Activated CD8-positive, alpha-beta memory T cell treated with anti-CD3 and anti-CD28 coated beads for 4 hours (primary cell): ENCODE measurements at regions not wholly inside any gene's neighbourhood (a gene's known extent, or its start where the extent isn't known, plus 50 kb on each side); places are given as distances from the start of the nearest gene placed in this dataset.
"Not testable (repeated sequence)": the region's sequence is repeated elsewhere in the genome, so short reads cannot be mapped to it uniquely, and the experiment has no call there.

Source experiments
- DNase-seq, 2 donors: peaks; one replicate each; pipeline ENCODE4 v3.0.0-alpha.2; 2020; ENCODE audit warnings: low read depth in 2 of 2

DNA sequence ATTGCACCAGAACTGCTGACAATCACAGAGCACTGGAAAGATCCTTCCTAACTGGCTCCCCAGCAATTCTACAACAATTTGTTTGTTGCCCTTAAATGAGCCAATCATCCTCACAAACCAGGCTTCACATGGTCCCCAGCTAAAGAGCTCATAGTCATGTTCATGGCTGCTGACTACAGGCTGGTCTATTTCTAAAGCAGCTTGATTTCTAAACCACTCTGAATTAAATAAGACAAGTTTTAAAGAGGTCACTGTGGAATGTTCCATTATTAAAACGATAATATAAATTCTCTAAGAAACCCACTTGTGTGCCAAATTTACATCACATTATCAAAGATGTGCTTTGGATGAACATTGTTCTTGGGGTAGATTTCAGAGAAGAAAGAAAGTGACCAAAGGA lies 110.7 kb downstream of the COPS8 start:
- DNase-seq, result no peak

DNA sequence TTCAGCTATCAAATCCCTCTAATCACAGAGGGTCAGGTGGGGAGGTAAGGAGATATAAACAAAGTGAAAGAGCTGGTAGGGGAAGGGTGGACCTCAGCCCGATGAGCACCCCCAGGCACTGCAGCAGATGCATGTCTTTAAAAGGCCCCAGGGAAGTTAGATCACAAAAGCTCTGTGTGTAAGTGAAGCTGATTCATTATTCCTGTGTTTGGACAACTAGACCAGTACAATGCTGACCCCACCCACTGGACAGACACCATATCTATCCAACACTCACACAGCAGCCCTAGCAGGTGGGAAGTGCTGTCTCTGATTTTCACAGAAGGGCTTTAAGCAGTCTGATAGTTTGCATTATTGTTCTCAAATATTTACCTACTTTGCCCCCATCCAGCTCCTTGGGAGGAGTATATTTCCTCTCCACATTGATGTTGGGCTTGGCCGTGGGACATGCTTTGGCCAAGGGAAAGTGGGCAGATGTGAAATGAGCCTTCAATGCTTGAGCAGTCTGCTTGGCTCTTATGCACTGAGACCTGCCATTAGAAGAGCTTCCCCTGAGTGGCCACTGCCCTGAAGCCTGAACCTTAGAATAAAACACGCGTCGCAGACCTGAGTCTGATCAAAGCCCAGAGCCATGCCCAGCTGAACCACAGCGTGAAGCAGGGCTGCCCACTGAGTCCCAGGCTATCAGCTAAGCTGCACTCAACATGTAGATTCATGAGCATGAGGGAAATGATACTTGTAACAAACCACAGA lies 111.4 kb downstream of the COPS8 start:
- no peak for DNase-seq

DNA sequence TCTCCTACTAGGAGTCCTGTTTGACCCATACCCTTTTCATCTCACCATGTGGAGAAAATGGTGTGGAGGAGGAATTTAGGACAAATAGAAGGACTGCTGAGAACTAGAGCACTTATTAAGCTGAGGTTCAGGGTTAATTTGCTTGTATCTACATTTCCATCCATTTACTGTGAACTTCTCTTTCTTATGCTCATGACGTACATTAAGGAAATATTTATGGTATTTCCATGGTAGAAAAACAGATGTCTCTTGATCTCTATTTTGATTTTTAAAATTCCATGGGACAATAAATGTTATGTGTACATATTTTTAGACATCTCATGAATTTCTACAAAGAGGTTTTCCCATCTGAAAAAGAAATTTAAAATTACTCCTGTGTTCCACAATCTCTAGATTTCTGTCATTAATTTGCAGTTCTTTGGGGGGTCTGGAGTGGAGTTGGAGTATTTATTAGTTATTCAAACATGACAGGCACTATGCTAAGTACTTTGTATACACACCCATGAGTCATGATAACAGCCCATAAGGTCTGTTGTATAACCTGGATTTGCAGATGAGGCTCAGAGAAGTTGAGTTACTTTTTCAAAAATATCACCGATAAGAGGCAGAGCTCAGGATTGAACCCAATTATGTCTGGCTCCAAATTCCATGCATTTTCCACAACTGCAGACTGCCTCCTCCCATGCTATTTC lies 112.6 kb downstream of the COPS8 start:
- no peak for DNase-seq

DNA sequence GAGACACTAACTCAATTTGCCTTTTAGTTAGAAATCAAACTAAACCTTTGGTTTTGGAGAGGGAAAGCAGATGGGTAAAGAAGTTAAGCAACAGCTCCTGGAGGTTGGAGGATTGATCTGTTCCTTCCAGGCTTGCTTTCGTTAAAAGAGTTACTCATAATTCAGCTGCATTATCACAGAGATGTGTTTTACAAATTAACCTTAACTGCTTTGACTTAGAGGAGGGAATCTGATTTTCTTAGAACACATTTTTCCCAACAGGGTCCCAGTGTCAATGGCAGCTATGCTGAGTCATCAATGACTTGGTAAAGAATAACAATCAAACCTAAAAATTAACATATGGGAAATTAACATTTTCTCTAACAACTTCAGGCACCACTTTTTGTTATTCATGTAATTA lies 113.4 kb downstream of the COPS8 start:
- DNase-seq, result no peak

DNA sequence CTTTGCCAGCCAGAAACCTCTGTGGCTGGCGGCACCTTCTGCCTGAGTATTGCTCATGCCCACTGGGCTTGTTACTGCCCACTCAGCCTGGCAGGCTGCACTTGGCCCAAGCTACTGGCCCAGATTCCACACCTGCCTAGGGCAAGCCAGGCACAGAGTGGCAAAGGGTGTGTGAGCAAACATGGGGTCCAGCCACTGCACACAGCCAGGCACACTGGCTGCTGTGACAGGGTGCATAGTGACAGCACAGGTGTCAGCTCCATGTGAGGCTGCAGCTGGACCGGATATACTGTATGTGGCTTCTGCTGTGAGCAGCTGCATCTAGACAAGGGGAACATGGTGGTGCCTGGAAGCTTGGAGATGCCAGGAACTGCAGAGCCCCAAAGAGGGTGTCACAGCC lies 113.9 kb downstream of the COPS8 start:
- DNase-seq, result no peak

DNA sequence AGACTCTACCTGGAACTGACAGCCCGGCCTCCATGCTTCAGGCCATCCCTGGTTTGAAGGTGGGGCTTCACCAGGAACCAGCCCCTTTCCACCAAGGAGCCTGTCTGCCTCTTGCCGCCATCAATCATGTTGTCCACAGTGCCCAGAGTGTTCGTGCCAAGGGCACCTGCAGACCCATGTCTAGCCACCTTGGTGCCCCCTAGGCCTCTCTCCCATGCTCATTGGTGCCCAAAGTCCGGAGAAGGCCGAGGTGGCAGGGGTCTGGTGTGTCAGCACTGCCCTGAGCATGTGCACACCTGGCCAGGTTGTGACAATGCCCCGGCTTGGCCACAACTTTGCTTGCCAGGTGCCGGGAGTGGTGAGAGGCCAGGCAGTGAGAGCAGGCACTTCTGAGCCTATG lies 114.8 kb downstream of the COPS8 start:
- no peak for DNase-seq

DNA sequence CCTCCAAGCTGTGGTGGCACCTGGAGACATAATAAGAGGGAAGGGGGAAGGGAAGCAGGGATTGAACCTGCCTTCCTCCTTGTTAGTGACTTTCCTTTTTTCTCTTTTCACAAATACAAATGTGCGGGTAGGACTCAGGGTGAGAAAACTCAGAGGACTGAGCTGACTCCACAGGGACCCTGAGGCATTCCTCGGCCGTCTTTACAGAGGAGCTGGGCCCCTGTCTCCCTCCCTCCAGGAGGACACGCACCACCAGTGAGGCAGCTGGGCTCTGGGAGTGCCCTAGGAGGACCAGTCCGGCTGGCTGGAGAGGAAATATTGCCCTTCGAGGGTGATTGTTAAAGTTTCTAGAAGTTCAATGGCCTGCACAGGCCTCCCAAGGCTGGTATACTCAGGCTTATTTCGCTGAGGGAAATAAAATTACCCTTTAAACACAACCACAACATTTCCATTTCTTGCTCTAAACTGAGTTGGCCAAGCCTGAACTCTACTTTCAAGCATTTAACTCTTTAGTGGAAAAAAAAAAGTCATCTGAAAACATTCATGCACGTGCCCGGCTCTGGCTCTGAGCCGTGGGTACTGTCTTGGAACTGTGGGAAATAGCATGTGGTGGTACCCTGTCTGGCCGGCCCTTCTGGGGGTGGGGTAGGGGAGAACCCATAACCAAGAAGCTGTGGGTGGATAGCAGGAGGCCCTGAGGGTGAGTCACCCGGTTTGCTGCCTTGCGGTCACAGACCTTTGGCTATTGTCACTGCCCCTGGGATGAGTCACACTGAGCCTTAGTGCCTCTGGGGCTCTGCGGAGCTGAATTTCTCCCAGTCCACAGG lies 116.0 kb downstream of the COPS8 start:
- DNase-seq, result no peak

DNA sequence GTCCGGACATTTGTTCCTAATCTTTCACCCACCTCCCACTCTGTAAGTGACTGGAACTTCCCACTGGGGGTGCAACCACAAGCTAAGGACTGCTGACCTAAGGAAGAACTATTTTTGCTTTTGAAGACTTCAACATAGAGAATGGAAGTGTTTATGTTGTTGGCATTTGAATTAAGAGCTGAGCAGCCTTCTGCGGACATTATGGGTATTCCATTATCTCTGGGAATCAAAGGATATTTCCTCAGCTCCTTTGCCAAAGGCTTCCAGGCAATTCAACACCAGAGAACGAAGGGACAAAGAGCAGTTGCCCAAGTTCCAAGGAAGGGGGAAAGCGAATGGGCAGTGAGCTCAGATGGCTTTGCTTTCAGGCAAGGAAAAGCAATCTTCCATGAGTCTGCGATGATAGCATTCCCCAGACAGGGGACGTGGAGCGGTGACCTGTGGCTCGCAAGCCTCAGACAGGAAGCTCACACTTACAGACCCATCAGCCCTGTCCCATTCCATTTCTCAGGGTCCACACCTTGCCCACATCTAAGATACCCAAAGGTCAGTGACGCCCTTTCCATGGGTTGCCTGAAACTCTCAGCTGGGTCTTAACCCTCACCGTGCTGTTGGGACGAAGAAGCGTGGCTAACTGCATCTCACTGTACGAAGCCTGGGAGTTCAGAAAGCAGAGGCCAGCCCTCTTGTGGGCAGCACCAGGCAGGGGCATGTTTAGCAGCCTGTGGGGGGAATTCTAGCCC lies 116.8 kb downstream of the COPS8 start:
- DNase-seq, result no peak

DNA sequence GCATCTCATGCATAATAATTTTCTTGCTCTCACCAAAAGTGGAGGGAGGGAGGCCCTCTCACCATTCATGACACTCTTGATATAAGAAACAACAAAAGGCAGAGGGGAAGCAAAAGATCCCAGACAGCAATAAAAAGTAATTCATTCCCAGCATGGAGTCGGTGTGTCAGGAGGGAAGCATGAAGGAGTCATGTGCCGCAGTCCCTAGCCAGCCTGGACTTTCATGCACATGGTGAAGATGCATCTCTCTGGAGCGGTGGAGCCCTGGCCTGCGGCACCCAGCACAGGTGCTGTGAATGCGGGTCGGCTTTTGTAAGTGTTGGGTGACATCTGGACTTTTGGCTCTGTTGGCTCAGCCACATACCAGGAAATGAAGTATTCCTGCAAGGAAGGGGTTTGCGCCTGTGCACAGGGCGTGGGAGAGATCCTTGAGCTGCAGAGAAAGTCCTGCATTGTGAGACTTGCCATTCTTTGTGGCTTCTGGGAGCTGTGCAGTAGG lies 119.4 kb downstream of the COPS8 start:
- no peak for DNase-seq

DNA sequence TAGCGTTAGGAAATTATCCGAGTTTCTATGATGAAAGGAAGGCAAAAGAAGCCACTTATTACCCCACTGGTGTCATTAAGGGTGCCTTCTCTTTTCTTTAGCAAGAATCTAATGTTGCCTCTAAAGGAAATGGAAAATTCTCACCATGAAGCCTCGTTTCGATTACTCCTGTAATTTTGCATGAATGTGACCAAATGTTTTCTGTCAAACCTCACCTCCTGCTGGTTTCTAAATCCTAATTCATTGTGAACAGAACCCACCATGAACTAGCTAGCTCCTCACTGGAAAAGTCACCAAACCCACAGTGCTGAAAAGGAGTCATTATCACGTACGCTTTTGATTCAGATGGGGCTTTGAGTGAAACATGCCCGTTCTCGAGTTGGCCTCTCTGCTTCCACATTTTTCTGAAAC lies 119.9 kb downstream of the COPS8 start:
- no peak for DNase-seq

DNA sequence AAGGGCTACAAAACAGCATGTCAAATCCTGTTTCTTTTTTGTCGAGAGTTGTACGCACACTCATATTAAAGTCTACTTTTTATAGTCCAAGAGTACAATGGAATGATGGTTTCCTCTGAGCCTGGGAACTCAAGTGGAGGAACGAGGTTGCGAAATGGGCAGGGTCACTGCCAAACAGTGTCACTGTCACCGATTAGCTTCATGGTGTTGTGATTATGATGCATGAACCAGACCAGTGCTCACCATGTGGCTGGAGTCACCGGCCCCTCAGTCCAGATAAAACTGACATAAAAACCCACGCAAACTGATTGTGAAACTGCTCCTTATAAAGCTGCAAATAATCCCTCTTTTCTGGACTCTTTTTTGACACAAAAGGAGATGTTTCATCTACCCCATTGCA lies 122.0 kb downstream of the COPS8 start:
- no peak for DNase-seq

DNA sequence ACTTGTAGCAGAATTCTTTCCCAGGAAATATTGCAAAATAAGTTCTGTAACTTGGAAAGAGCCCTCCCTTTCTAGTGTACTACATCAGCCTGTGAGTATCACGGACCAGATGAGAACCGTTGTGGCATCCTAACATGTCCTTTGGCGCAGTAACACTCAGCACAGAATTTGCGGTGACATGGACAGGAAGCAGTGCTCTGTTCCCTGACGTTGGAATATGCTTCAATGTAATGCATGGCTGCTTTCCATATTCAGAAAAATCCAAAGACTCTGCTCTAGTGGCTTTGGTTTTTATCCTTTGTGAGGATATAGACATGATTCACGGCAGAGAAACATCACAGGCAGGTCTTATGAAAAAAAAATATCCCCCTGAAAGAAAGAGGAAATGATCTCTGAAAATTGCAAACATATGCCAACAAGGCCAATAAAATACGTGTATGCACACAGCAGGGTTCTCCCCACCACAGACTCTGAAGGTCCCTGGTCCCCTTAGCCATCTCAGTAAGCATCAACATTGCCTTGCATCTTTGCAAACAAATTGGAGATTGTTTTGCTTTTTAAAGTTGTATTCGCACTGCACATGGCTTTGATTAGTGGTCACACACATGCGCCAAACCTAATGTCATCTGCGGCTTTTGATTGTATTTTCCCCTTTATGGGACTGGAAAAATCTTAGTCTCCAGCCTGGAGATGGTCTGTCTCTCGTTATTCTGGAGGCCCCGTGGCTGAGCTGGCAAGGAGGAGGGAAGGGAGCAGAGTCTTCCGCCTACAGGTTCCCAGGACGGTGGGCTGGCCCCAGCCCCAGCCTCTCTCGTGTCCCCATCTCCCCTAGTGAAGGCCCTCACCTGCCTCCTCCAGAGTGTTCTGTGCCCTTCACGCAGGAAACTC lies 122.9 kb downstream of the COPS8 start:
- no peak for DNase-seq

DNA sequence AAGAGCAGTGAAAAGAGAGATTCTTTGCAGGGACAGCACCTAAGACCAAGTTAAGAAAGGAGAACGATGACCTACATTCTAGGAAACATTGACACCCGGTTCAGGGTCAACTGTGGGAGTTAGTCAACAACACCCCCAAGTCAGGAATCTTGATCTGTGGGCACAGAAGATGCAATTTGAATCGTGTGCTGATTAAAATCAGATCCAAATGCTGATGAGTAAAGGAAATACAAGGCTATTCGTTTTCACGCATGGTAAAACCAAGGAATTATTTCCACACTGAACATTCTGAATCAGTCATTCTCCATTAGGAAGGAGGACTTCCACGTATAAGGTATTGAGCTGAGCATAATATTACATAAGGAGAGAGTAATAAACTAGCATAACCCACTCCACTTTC lies 124.2 kb downstream of the COPS8 start:
- no peak for DNase-seq

DNA sequence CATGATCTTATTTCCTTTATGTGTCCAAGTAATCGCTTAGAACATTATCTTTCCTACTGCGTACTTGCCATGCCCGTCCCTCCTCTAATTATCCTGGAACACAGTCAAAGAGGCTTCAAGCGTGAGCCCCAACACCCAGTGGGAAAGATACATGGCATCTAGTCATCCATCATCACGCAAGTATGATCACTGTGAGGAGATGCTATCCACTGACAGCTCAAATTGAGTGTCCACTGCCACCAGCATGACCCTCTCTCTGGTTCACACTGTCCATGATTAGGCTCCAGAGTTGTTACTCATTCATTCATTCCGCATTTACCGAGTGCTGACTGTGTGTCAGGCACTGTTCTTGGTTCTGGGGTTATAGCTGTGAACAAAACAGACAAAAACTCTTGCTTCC lies 124.6 kb downstream of the COPS8 start:
- no peak for DNase-seq

DNA sequence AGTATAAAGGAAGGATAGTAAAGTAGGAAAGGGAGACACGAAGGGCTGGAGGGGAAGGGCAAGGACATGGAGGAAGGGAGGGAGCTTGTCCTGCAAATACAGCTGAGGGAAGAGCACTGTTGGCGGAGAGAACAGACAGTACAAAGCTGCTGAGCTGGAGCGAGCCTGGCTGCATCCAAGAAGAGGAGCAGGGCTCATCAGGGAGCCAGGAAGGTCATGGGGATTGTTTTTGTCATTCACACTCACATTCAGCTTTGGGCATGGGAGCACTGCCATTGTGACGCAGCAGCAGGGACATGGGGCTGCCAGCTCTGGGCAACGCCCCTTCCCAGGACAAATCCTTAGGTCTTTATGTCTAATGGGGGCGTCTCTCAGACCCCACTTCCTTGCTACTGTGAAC lies 125.1 kb downstream of the COPS8 start:
- no peak for DNase-seq

DNA sequence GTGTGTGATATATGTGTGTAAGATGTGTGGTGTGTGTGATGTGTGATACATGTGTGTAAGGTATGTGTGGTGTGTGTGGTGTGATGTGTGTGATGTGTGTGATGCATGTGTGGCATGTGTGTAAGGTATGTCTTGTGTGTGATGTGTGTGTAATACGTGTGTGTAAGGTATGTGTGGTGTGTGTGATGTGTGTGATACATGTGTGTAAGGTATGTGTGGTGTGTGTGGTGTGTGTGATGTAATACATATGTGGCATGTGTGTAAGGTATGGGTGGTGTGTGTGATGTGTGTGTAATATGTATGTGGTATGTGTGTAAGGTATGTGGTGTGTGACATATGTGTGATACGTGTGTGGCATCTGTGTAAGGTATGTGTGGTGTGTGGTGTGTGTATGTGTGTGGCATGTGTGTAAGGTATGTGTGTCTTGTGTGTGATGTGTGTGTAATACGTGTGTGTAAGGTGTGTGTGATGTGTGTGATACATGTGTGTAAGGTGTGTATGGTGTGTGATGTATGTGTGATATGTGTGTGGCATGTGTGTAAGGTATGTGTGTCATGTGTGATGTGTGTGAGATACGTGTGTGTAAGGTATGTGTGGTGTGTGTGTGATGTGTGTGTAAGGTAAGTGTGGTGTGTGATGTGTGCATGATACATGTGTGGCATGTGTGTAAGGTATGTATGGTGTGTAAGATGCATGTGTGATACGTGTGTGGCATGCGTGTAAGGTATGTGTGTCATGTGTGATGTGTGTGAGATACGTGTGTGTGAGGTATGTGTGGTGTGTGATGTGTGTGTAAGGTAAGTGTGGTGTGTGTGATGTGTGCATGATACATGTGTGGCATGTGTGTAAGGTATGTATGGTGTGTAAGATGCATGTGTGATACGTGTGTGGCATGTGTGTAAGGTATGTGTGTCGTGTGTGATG lies 126.9 kb downstream of the COPS8 start:
- DNase-seq, result not testable (repeated sequence)

DNA sequence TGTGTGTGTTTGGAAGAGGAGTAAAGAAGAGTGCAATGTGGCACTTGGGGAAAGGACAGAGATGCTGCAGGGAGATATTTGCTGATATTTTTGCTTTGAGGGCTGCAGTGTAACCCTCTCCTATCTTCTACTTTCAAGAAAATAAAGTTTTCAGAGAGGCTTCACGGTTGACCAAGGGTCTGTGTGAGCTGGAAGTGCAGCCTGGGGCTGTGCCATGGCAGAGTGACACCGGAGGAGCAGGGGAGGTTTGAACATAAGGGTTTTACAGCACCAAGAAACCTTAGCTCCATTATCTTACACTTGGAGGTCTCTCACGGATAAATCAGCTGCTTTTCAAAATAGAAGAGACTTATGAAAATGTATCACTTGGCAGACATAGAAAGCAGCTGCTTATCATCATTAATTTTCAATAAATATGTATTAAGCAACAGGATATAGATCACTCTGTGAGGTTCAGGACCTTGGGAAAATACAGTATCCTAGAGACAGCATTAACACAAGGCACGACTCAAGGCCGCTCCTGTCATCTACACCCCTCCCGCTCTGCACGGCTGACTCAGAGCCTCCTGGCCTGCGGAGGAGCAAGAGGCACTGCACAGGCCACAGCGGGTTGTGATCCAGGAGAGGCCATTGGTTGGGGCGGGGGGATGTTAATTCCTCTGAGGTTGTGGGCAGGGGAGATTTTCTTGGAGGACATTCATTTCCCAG lies 127.8 kb downstream of the COPS8 start:
- DNase-seq, result no peak

DNA sequence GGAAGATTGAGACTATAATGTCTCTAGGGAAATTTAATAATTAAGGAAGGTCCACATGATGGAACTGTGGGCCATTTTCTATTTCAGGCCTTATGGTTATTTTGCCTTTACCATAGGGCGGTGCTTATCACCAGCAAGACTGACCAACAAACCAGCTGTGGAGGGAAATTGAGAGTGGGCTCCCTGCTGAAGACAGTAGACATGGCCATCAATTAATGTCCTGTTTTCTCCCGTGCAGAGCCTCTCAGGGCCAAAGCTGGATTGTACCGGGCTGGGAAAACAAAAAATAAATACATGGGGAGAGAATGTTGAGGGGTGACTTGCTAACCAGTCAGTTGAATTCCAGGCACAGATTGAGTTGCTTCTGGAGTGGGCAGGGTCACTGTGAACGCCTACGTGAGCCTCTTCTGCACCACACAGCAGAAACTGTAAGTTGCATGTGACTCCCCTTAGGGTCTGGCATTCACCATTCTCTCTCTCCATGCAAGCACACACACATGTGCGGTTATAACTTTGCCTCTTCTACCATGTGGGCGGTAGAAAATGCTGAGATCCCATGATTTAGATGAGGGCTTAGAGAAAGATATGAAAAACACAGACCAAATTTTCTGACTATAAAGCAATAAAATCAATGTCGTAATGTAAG lies 128.5 kb downstream of the COPS8 start:
- no peak for DNase-seq

DNA sequence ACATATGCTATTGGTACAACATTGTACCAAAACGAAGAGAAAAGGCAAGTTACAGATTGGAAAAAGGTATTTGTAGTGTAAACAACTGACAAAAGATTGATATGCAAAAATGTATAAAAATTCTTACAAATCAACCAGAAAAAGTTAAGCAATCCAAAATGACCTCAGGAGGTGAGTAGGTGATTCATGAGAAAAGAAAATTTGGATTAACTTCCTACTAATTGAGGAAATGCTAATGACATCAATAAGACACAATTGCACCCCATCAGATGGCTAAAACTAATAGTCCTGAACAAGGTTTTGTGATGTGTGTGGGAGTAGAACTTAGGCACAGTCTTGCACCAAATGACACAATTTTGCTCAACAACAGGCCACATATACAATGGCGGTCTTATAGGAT lies 129.3 kb downstream of the COPS8 start:
- DNase-seq, result no peak
